Ishikawa (cell line): ENCODE measurements at regions not wholly inside any gene's neighbourhood (a gene's known extent, or its start where the extent isn't known, plus 50 kb on each side); places are given as distances from the start of the nearest gene placed in this dataset.

Experiments
- CEBPB ChIP-seq: IDR thresholded peaks from 2 replicates; pipeline ENCODE4 v1.6.1; 2012
- CREB1 ChIP-seq: IDR thresholded peaks from 2 replicates; pipeline ENCODE4 v1.6.1; 2012; ENCODE audit warnings: low read depth
- EGR1 ChIP-seq: IDR thresholded peaks from 2 replicates; pipeline ENCODE4 v1.6.1; 2012
- EP300 ChIP-seq: IDR thresholded peaks from 2 replicates; pipeline ENCODE4 v1.6.1; 2012; ENCODE audit warnings: borderline replicate concordance
- FOXM1 ChIP-seq: IDR thresholded peaks from 2 replicates; pipeline ENCODE4 v1.6.1; 2012; ENCODE audit warnings: low read depth, borderline replicate concordance
- NFIC ChIP-seq: IDR thresholded peaks from 2 replicates; pipeline ENCODE4 v1.6.1; 2012
- RAD21 ChIP-seq: IDR thresholded peaks from 2 replicates; pipeline ENCODE4 v1.6.1; 2012; ENCODE audit warnings: low read depth
- TAF1 ChIP-seq: IDR thresholded peaks from 2 replicates; pipeline ENCODE4 v1.6.1; 2012; ENCODE audit warnings: low read depth, mild to moderate bottlenecking
- TCF12 ChIP-seq: IDR thresholded peaks from 2 replicates; pipeline ENCODE4 v1.6.1; 2012; ENCODE audit warnings: low read depth
- TEAD4 ChIP-seq: IDR thresholded peaks from 2 replicates; pipeline ENCODE4 v1.6.1; 2012
- YY1 ChIP-seq: IDR thresholded peaks from 2 replicates; pipeline ENCODE4 v1.6.1; 2012; ENCODE audit warnings: low read depth
- ZBTB7A ChIP-seq: IDR thresholded peaks from 2 replicates; pipeline ENCODE4 v1.6.1; 2012; ENCODE audit warnings: low read depth
- TF ChIP-seq, protein P1 (sequence below): IDR thresholded peaks from 2 replicates; pipeline ENCODE4 v1.6.1; 2012
- TF ChIP-seq, protein P2 (sequence below): IDR thresholded peaks from 2 replicates; pipeline ENCODE4 v1.6.1; 2012; ENCODE audit warnings: low read depth, mild to moderate bottlenecking
- TF ChIP-seq, protein P3 (sequence below): IDR thresholded peaks from 2 replicates; pipeline ENCODE4 v1.6.1; 2012

DNA sequence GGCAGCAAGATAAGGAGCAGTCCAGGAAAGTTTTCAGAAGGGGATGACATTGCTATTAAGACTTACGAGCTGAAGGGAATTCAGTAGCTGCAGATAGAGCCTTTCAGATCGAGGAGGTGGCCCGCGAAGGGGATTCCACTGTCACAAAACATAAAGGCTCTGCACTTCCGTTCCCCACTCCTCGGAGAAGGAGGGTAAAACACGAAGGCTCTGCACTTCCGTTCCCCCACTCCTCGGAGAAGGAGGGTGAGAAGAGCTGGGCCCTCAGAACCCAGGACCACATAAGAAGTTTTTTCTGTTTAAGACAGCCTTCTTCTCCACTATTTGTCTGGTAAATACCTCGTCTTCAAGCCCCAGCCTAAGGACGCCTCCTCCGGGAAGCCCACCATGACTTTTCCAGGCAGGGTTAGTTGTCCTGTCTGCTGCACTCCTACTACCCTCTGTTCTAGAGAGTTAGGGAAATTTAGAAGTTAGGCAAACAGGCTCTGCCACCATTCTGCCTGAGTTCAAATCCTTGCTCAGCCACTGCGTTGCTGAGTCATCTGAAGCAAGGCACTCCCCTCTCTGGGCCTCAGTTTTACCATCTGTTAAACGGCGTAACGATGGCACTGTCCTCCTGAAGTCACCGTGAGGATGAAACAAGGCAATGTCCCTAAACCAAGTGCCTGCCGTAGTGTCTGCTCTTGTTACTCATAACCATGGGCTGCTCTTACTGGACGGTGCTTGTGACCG is 134.1 kb upstream of the HES1 start:
- TF ChIP-seq, protein P1, sequence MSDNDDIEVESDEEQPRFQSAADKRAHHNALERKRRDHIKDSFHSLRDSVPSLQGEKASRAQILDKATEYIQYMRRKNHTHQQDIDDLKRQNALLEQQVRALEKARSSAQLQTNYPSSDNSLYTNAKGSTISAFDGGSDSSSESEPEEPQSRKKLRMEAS: no peak
- TF ChIP-seq TAF1 (no peak), YY1 (no peak), CEBPB (no peak), EGR1 (no peak), CREB1 (no peak), FOXM1 (no peak), TEAD4 (no peak), RAD21 (no peak), NFIC (no peak), EP300 (no peak), TCF12 (no peak), ZBTB7A (no peak)
- TF ChIP-seq, protein P2, sequence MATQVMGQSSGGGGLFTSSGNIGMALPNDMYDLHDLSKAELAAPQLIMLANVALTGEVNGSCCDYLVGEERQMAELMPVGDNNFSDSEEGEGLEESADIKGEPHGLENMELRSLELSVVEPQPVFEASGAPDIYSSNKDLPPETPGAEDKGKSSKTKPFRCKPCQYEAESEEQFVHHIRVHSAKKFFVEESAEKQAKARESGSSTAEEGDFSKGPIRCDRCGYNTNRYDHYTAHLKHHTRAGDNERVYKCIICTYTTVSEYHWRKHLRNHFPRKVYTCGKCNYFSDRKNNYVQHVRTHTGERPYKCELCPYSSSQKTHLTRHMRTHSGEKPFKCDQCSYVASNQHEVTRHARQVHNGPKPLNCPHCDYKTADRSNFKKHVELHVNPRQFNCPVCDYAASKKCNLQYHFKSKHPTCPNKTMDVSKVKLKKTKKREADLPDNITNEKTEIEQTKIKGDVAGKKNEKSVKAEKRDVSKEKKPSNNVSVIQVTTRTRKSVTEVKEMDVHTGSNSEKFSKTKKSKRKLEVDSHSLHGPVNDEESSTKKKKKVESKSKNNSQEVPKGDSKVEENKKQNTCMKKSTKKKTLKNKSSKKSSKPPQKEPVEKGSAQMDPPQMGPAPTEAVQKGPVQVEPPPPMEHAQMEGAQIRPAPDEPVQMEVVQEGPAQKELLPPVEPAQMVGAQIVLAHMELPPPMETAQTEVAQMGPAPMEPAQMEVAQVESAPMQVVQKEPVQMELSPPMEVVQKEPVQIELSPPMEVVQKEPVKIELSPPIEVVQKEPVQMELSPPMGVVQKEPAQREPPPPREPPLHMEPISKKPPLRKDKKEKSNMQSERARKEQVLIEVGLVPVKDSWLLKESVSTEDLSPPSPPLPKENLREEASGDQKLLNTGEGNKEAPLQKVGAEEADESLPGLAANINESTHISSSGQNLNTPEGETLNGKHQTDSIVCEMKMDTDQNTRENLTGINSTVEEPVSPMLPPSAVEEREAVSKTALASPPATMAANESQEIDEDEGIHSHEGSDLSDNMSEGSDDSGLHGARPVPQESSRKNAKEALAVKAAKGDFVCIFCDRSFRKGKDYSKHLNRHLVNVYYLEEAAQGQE: no peak
- TF ChIP-seq, protein P3, sequence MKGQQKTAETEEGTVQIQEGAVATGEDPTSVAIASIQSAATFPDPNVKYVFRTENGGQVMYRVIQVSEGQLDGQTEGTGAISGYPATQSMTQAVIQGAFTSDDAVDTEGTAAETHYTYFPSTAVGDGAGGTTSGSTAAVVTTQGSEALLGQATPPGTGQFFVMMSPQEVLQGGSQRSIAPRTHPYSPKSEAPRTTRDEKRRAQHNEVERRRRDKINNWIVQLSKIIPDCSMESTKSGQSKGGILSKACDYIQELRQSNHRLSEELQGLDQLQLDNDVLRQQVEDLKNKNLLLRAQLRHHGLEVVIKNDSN: no peak

DNA sequence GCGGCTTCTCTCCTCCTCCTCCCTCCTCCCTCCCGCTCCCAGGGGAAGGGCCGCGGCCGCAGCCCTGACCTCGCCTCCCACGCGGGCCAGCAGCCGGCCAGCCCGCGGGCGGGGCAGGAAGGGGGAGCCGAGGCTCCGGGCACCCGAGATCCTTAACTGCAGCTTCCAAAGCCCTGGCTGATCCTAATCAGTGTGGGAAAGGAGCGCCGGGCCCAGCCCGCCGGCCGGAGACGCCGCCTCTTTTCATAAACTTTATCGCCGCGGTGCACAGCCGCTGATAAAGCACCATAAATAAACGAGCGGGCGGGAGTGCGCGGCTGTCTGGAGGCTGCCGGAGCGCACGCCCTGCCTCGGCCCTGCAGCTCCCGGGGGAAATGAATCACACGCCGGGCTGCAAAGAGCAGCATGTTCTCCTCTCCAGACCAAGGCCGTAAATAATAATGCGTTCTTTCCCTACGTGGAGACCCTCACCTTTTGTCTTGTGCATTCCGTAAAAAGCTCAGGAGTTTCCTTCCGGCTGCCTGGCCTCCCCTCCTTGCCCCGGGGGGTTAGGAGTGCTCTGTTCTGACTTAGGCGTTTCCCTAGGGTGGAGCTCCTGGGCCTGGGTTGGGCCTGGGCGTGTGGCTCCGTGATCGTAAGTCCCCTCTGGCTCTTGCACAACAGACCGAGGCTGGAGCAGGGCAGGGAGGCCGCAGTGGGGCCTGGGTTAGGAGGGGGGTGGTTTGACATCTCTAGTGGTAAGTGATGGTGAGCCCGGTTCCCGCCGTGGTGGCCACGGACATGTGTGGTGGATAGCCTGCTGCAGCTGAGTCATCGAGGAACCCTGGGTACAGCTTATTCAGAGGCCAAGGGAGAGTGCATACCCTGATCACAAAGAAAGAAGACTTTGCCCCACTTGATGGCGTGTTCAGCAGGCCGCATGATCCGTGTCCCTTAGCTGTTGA is 132.6 kb upstream of the HES1 start:
- TF ChIP-seq YY1 (no peak; the same call in none of the 2 replicates), TEAD4 (peak; percentile 46; the same call in 1 of the 2 replicates), CEBPB (peak; percentile 96), RAD21 (0 out of 2 replicates have a peak, but pooled peaks have one; percentile 2), TAF1 (peak; percentile 50; the same call in 1 of the 2 replicates), FOXM1 (peak; percentile 42), NFIC (peak; percentile 43; the same call in 1 of the 2 replicates), CREB1 (no peak; the same call in none of the 2 replicates), EP300 (peak; percentile 67), TCF12 (peak; percentile 59), ZBTB7A (peak; percentile 83), EGR1 (peak; percentile 98)
- TF ChIP-seq, protein P3: no peak; the same call in 1 of the 2 replicates
- TF ChIP-seq, protein P1: peak; percentile 63; the same call in 1 of the 2 replicates
- TF ChIP-seq, protein P2: 0 out of 2 replicates have a peak, but pooled peaks have one; percentile 21

DNA sequence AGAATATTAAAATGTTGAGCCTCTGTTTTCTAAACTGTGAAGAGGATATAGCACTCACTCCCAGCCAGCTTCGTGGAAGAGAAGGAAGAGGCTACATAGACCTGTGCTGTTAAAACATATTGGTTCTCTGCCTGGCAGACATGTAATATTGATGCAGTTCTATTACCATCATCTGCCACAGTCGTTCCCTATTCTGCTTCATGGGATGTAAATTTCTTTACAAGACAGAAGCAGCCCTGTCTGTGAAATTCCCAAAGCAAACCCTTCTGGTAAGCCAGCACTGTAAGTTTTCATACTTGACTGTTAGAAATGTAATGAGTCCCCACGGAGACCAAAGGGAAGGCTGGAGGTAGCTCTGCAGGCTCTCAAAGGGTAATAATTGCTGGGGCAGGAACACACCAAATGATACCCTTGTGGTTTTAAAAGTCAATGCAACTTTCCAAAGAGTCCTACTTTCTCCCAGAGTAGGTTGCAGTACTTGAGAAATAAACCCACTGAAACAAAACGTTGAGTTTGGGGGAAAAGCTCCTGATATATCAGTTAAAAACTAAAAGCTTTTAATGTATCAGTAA is 129.9 kb upstream of the HES1 start:
- TF ChIP-seq CEBPB: no peak
- no peak for TF ChIP-seq EP300
- TF ChIP-seq TCF12: no peak
- TF ChIP-seq, protein P1: no peak
- TF ChIP-seq, protein P3: no peak
- TF ChIP-seq, protein P2: no peak
- no peak for TF ChIP-seq EGR1
- TF ChIP-seq FOXM1: no peak
- TF ChIP-seq TEAD4: no peak
- TF ChIP-seq YY1: no peak
- TF ChIP-seq NFIC: no peak
- TF ChIP-seq ZBTB7A: no peak
- no peak for TF ChIP-seq CREB1
- TF ChIP-seq TAF1: no peak
